Right lobe of liver (tissue), 4 donors: ENCODE measurements at regions not wholly inside any gene's neighbourhood (a gene's known extent, or its start where the extent isn't known, plus 50 kb on each side); places are given as distances from the start of the nearest gene placed in this dataset.

Experiments
- POLR2A ChIP-seq: fragments of 450-650 bp; IDR thresholded peaks from one replicate; pipeline ENCODE4 v1.6.1; 2017; ENCODE audit warnings: antibody characterized with exemption, mild to moderate bottlenecking
- TF ChIP-seq, protein P1 (sequence below), 4 donors: fragments of 200-600 bp in 3 of 4; fragments of 450-650 bp in 1 of 4; IDR thresholded peaks; one replicate each; pipeline versions ENCODE4 v1.5.1 to v1.8.0; 2016 to 2022; ENCODE audit warnings: antibody characterized with exemption in 4 of 4, mild to moderate bottlenecking in 2 of 4
- donor health status: DM: no; HTN: no; CAD: no.
- donor health status: DM: no; HTN: no; CAD: no.
- donor health status: DM: no; HTN: yes; CAD: no.

DNA sequence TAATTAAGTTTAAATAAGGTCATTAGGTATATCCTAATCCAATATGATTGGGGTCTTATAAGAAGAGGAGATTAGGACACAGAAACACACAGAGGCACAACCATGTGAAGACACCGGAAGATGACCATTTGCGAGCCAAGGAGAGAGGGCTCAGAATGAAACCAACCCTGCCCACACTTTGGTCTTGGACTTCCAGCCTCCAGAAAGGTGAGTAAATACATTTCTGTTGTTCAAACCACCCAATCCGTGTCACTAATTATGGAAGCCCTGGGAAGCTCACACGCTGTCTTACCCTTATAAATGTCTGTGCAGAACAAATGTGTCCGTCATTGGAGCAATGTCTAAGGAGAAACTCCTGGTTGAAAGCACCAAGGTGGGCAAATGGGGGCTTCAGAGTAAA lies 95.0 kb downstream of the IYD start:
- no peak for TF ChIP-seq POLR2A
- TF ChIP-seq, protein P1, sequence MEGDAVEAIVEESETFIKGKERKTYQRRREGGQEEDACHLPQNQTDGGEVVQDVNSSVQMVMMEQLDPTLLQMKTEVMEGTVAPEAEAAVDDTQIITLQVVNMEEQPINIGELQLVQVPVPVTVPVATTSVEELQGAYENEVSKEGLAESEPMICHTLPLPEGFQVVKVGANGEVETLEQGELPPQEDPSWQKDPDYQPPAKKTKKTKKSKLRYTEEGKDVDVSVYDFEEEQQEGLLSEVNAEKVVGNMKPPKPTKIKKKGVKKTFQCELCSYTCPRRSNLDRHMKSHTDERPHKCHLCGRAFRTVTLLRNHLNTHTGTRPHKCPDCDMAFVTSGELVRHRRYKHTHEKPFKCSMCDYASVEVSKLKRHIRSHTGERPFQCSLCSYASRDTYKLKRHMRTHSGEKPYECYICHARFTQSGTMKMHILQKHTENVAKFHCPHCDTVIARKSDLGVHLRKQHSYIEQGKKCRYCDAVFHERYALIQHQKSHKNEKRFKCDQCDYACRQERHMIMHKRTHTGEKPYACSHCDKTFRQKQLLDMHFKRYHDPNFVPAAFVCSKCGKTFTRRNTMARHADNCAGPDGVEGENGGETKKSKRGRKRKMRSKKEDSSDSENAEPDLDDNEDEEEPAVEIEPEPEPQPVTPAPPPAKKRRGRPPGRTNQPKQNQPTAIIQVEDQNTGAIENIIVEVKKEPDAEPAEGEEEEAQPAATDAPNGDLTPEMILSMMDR (IDR thresholded peaks at IDR 0.05), result no peak
